SU-DHL-6 (cell line): ENCODE measurements at regions not wholly inside any gene's neighbourhood (a gene's known extent, or its start where the extent isn't known, plus 50 kb on each side); places are given as distances from the start of the nearest gene placed in this dataset.

Source experiments
- H2AFZ ChIP-seq: fragments of 200-600 bp; sonication (generic); 2 replicates; pipeline ENCODE4 v1.6.1; 2014; ENCODE audit warnings: low read depth, mild to moderate bottlenecking, moderate library complexity, mixed read lengths, antibody characterized with exemption, low read length; ENCODE audit not compliant: severe bottlenecking
- H3F3A ChIP-seq: fragments of 200-600 bp; shearing (Covaris generic); 2 replicates; pipeline ENCODE4 v1.6.0; 2016; ENCODE audit warnings: antibody characterized with exemption, mild to moderate bottlenecking; ENCODE audit not compliant: insufficient read depth
- H3K27ac ChIP-seq: fragments of 200-600 bp; sonication (generic); 2 replicates; pipeline ENCODE4 v1.5.1; 2016; ENCODE audit warnings: low read depth, mild to moderate bottlenecking, low read length, moderate library complexity, mixed read lengths
- H3K27me3 ChIP-seq: fragments of 200-600 bp; sonication (generic), shearing (Covaris generic); 2 replicates; pipeline ENCODE4 v1.6.0; 2014; ENCODE audit warnings: mild to moderate bottlenecking, low read length
- H3K36me3 ChIP-seq: fragments of 200-600 bp; sonication (generic); 2 replicates; pipeline ENCODE4 v1.6.1; 2014; ENCODE audit warnings: mild to moderate bottlenecking, low read length, mixed read lengths
- H3K4me2 ChIP-seq: fragments of 300-600, 200-600 bp; shearing (Covaris generic), sonication (generic); 2 replicates; pipeline ENCODE4 v1.6.0; 2014; ENCODE audit warnings: low read length, low read depth, mild to moderate bottlenecking; ENCODE audit not compliant: poor library complexity, severe bottlenecking
- H3K4me3 ChIP-seq: fragments of 200-600 bp; sonication (generic); 2 replicates; pipeline ENCODE4 v1.5.1; 2014; ENCODE audit warnings: antibody characterized with exemption, low read length, mild to moderate bottlenecking, mixed read lengths; ENCODE audit not compliant: insufficient read depth, poor library complexity, severe bottlenecking
- H3K79me2 ChIP-seq: fragments of 200-600 bp; sonication (generic); 2 replicates; pipeline ENCODE4 v1.6.1; 2014; ENCODE audit warnings: mild to moderate bottlenecking, low read length, moderate library complexity; ENCODE audit not compliant: insufficient read depth
- H3K9ac ChIP-seq: fragments of 200-600 bp; sonication (generic); 2 replicates; pipeline ENCODE4 v1.7.0; 2014; ENCODE audit warnings: mild to moderate bottlenecking, low read length
- H3K9me2 ChIP-seq: fragments of 200-600 bp; sonication (generic); replicated peaks from 2 replicates; pipeline ENCODE4 v1.6.1; 2014; ENCODE audit warnings: low read length; ENCODE audit not compliant: insufficient read depth
- H3K9me3 ChIP-seq: fragments of 200-600 bp; sonication (generic); 2 replicates; pipeline ENCODE4 v1.6.1; 2014; ENCODE audit warnings: low read length, mixed read lengths; ENCODE audit not compliant: insufficient read depth
- H4K20me1 ChIP-seq: fragments of 200-600 bp; sonication (generic); 2 replicates; pipeline ENCODE4 v1.6.1; 2014; ENCODE audit warnings: low read depth, mild to moderate bottlenecking, antibody characterized with exemption, low read length, moderate library complexity, mixed read lengths
- CTCF ChIP-seq: fragments of 200-600 bp; sonication (generic); IDR thresholded peaks from one replicate; pipeline ENCODE4 v1.5.1; 2017; ENCODE audit warnings: antibody characterized with exemption, mild to moderate bottlenecking, low read length, moderate library complexity; ENCODE audit not compliant: insufficient read depth, poor library complexity, severe bottlenecking
- EZH2phosphoT487 ChIP-seq: fragments of 200-600 bp; sonication (generic), shearing (Covaris generic); conservative IDR thresholded peaks from 2 replicates; pipeline ENCODE4 v1.6.1; 2018; ENCODE audit warnings: mild to moderate bottlenecking, antibody characterized with exemption, low read length, moderate library complexity, mixed read lengths

DNA sequence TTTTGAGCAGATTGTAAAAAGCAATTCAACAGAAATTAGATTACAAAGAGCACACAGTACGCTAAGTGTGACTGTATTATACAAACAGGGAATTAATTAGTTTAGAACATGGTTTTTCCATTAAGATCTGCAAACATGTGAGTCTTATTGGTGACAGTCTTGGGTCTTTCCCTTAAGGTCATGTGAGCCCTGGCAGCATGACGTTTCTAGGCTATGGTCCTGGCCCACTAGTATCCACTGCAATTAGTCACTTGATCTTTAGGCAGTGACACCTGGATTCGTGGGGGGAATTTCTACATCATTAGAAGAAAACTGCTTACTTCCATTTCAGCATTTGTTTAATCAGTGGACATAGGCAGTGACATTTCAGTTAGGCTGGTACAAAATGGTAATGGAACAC lies 360.2 kb upstream of the NR2F2 start:
- no peak overlapping the region for H3K9ac ChIP-seq
- H4K20me1 ChIP-seq = no peaks in the 10 kb centered on the region
- H3K9me3 ChIP-seq = no peaks in the 10 kb centered on the region
- TF ChIP-seq CTCF (no peak), EZH2phosphoT487 (no peak)
- H3K4me3 ChIP-seq = no peak overlapping the region
- no peaks in the 10 kb centered on the region for H3K27me3 ChIP-seq
- H3K27ac ChIP-seq = no peak overlapping the region
- no peaks in the 10 kb centered on the region for H3F3A ChIP-seq
- H3K4me2 ChIP-seq = no peak overlapping the region
- H2AFZ ChIP-seq = no peak overlapping the region
- no peaks in the 10 kb centered on the region for H3K36me3 ChIP-seq
- no peaks in the 10 kb centered on the region for H3K79me2 ChIP-seq
- no peaks in the 10 kb centered on the region for H3K9me2 ChIP-seq

DNA sequence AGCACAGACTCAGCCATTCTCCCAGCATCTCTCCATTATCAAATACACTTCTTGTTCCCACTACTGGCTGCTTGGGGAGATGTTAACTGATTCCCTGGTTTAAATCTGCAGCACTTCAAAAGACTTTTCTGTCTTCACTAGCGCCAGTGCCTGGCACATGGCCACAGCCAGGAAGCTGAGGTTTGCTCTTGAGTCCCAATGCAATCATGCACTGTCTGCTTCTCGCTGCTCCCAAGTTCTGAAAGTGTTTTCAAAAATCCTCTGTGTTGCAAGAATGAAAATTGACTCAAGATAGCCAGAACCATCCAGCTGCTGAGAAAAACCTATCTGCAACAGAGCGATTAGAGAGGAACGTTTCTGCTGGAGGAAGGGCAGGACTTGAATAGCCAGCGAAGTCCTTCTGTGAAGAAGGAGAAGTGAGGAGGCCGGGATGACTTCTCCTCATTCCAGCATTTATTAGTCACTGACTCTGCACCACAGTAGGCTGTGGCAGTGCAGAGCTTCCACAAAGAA lies 358.4 kb upstream of the NR2F2 start:
- Histone ChIP-seq H3K9ac (no peak overlapping the region), H3K79me2 (no peaks in the 10 kb centered on the region), H2AFZ (no peak overlapping the region), H3K4me3 (no peak overlapping the region), H3K4me2 (no peak overlapping the region), H4K20me1 (no peaks in the 10 kb centered on the region), H3K9me3 (no peaks in the 10 kb centered on the region), H3K9me2 (no peaks in the 10 kb centered on the region), H3F3A (no peaks in the 10 kb centered on the region), H3K36me3 (no peaks in the 10 kb centered on the region), H3K27ac (no peak overlapping the region), H3K27me3 (no peaks in the 10 kb centered on the region)
- no peak for TF ChIP-seq EZH2phosphoT487
- TF ChIP-seq CTCF = no peak

DNA sequence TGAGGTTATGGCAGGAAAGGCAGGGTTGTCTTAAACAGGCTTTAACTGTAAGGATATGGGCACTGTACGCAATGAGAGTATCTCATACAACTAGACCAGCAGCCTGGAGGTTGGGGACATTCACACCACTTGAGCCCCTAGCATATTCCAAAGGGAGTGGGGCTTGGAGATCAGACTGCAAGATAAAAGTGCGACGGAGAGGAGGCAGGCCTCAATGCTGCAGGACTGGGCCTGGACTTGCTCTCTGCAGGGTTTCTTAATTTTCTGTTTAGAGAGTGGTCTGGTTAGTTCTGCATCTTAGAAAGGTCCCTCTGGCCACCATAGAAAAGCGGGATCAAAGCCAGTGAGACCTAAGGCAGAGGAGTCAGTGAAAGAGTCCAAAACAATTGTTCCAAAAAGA lies 357.7 kb upstream of the NR2F2 start:
- H3K36me3 ChIP-seq = no peaks in the 10 kb centered on the region
- H3K4me2 ChIP-seq = no peak overlapping the region
- no peak overlapping the region for H3K27ac ChIP-seq
- no peaks in the 10 kb centered on the region for H3K79me2 ChIP-seq
- no peak overlapping the region for H3K9ac ChIP-seq
- no peaks in the 10 kb centered on the region for H3K9me3 ChIP-seq
- H4K20me1 ChIP-seq = no peaks in the 10 kb centered on the region
- H3K9me2 ChIP-seq = no peaks in the 10 kb centered on the region
- H3K27me3 ChIP-seq = no peaks in the 10 kb centered on the region
- no peak overlapping the region for H2AFZ ChIP-seq
- H3K4me3 ChIP-seq = no peak overlapping the region
- H3F3A ChIP-seq = no peaks in the 10 kb centered on the region
- TF ChIP-seq EZH2phosphoT487 (no peak), CTCF (no peak)
